ENCODE measurements at regions not wholly inside any gene's neighbourhood (a gene's known extent, or its start where the extent isn't known, plus 50 kb on each side); places are given as distances from the start of the nearest gene placed in this dataset.
A peak's percentile ranks its signal among the peaks of the same experiment; 100 is the strongest.
"Not testable (repeated sequence)": the region's sequence is repeated elsewhere in the genome, so short reads cannot be mapped to it uniquely, and the experiment has no call there.

DNA sequence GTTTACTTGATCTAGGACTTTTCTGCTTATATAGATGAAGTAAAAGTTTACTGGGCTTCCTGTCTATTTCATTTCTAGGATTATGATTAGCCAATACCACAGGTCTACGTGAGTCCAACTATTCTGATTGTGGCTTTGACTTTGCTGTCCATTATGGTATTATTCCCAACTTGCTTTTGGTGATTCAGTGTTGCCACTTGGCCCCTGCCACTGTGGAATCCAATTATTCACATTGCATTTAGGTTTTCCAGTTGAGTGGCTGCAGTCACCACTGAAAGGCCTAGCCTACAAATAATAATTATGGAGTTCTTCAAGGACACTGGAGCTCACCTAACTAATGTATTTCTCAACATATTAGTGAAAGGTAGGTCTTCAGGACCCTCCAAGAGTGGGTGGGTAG is 574.3 kb upstream of the USP24 start:
- BruUV-seq (replicated peaks) = no TSS peak
- Histone ChIP-seq H3K36me3 (ENCODE audit: low read depth) (no peaks in the 10 kb centered on the region), H3F3A (ENCODE audit: insufficient read depth, low read depth) (peaks cover 13% of the 10 kb centered on the region), H2AFZ (no peak overlapping the region), H3K27ac (no peak overlapping the region), H3K4me1 (replicated peaks; ENCODE audit: insufficient read depth) (peaks cover 20% of the 10 kb centered on the region), H3K9me2 (ENCODE audit: insufficient read depth) (no peaks in the 10 kb centered on the region), H3K79me2 (ENCODE audit: low read depth) (no peaks in the 10 kb centered on the region), H4K20me1 (ENCODE audit: insufficient read depth) (no peaks in the 10 kb centered on the region), H3K27me3 (ENCODE audit: insufficient read depth, low read depth) (no peaks in the 10 kb centered on the region), H3K4me3 (no peak overlapping the region), H3K4me2 (no peak overlapping the region), H3K9me3 (ENCODE audit: insufficient read depth, low read depth) (no peaks in the 10 kb centered on the region)
- TF ChIP-seq EZH2 (IDR thresholded peaks at IDR 0.05; ENCODE audit: low read depth) = no peak
- TF ChIP-seq, protein P1, sequence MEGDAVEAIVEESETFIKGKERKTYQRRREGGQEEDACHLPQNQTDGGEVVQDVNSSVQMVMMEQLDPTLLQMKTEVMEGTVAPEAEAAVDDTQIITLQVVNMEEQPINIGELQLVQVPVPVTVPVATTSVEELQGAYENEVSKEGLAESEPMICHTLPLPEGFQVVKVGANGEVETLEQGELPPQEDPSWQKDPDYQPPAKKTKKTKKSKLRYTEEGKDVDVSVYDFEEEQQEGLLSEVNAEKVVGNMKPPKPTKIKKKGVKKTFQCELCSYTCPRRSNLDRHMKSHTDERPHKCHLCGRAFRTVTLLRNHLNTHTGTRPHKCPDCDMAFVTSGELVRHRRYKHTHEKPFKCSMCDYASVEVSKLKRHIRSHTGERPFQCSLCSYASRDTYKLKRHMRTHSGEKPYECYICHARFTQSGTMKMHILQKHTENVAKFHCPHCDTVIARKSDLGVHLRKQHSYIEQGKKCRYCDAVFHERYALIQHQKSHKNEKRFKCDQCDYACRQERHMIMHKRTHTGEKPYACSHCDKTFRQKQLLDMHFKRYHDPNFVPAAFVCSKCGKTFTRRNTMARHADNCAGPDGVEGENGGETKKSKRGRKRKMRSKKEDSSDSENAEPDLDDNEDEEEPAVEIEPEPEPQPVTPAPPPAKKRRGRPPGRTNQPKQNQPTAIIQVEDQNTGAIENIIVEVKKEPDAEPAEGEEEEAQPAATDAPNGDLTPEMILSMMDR (conservative IDR thresholded peaks at IDR 0.05) = no peak
- no peak for DNase-seq
- POLR2A ChIA-PET (ENCODE audit: unreplicated experiment) = no interaction called here
- CTCF ChIA-PET = no interaction called here
- intact Hi-C loops (cut with micrococcal nuclease; ENCODE audit: unreplicated experiment) = loop anchor here (5.0 kb wide), 1 partner anchor 788 kb away; the partner anchor contains the start of gene PLPP3

DNA sequence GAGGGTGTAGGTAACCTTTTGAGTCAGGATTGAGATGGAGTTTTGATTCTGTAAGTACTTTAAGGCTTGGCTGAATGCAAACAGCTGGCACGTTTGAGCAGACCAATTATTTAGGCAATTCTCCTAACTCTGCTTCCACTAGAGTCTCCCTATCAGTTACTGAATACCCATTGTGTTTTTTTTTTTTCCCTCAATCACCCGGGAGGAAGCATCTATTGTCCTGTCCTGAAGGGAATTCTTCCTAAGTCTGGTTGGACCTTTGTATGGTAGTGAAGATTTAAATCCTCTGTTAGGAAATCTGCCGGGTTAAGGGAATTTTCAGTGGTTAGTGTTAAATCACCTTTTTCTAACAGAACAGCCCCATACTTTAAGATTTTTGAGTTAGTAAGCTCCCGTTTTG is 571.2 kb upstream of the USP24 start:
- Histone ChIP-seq H3K4me1 (replicated peaks; ENCODE audit: insufficient read depth) (peaks cover 44% of the 10 kb centered on the region), H3K27me3 (ENCODE audit: insufficient read depth, low read depth) (no peaks in the 10 kb centered on the region), H3K36me3 (ENCODE audit: low read depth) (no peaks in the 10 kb centered on the region), H4K20me1 (ENCODE audit: insufficient read depth) (no peaks in the 10 kb centered on the region), H3K4me3 (no peak overlapping the region), H3K9me3 (ENCODE audit: insufficient read depth, low read depth) (no peaks in the 10 kb centered on the region; the same call in none of the 2 replicates), H3K79me2 (ENCODE audit: low read depth) (no peaks in the 10 kb centered on the region), H3K9me2 (ENCODE audit: insufficient read depth) (no peaks in the 10 kb centered on the region), H3K27ac (no peak overlapping the region), H3K4me2 (0 out of 2 replicates have a peak overlapping the region, but pooled peaks have one; percentile 59), H2AFZ (no peak overlapping the region), H3F3A (ENCODE audit: insufficient read depth, low read depth) (peaks cover 21% of the 10 kb centered on the region)
- ChIA-PET CTCF (no interaction called here), POLR2A (ENCODE audit: unreplicated experiment) (no interaction called here)
- DNase-seq = no peak
- BruUV-seq (replicated peaks) = no TSS peak
- intact Hi-C loops (cut with micrococcal nuclease; ENCODE audit: unreplicated experiment) = loop anchor here (5.0 kb wide), 1 partner anchor 791 kb away; the partner anchor contains the start of gene PLPP3
- TF ChIP-seq, protein P1 (conservative IDR thresholded peaks at IDR 0.05) = no peak
- TF ChIP-seq EZH2 (IDR thresholded peaks at IDR 0.05; ENCODE audit: low read depth) = no peak

DNA sequence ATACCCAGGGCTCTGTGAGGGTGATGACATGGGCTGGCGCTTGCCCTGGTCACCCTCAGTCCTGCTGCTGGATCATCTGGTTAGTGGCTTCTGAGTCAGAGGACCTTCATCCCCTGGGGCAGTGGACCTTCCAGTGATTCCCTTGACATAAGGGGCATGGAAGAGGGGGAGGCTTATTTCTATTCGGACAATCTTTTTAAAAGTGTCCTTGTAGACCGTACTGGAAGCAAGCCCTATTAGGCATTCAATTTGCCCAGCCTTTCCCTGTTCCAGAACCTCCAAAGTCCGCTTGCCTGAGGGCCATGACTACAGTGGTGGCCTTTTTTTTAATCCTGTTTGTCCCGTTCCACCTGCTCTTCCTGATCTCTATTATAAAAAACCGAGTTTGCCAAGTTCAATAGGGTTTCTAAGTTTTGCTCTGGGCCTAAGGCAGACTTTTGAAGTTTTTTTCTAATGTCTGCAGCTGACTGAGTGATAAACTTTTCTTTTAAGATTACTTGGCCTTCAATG is 569.8 kb upstream of the USP24 start:
- Histone ChIP-seq H2AFZ (0 out of 2 replicates have a peak overlapping the region, but pooled peaks have one; percentile 25), H3K4me2 (peak overlapping the region; percentile 59), H3F3A (ENCODE audit: insufficient read depth, low read depth) (peaks cover 21% of the 10 kb centered on the region), H3K27ac (peak overlapping the region; percentile 72), H3K4me1 (replicated peaks; ENCODE audit: insufficient read depth) (peaks cover 47% of the 10 kb centered on the region)
- H3K9me2 ChIP-seq (ENCODE audit: insufficient read depth); H3K36me3 ChIP-seq (ENCODE audit: low read depth); H3K4me3 ChIP-seq; H4K20me1 ChIP-seq (ENCODE audit: insufficient read depth); H3K27me3 ChIP-seq (ENCODE audit: insufficient read depth, low read depth); H3K9me3 ChIP-seq (ENCODE audit: insufficient read depth, low read depth); POLR2A ChIA-PET (ENCODE audit: unreplicated experiment); BruUV-seq (replicated peaks); H3K79me2 ChIP-seq (ENCODE audit: low read depth); CTCF ChIA-PET: not testable (repeated sequence)
- intact Hi-C loops (cut with micrococcal nuclease; ENCODE audit: unreplicated experiment) = loop anchor here (1.0 to 5.0 kb wide), 4 partner anchors 58 to 792 kb away; partner anchors contain the start of gene PLPP3
- peak; percentile 77 to 92 for DNase-seq
